Left renal cortex interstitium (tissue), 4 donors: ENCODE measurements at regions not wholly inside any gene's neighbourhood (a gene's known extent, or its start where the extent isn't known, plus 50 kb on each side); places are given as distances from the start of the nearest gene placed in this dataset.
"Not testable (repeated sequence)": the region's sequence is repeated elsewhere in the genome, so short reads cannot be mapped to it uniquely, and the experiment has no call there.

Experiments used
- DNase-seq, 4 donors: peaks; one replicate each; pipeline ENCODE4 v3.0.0-alpha.2; 2013; ENCODE audit warnings: low read depth in 4 of 4, low spot score in 2 of 4, missing footprints in 1 of 4

GRCh38 chr3:66836363-66837152, 161.5 kb upstream of the KBTBD8 start:
- DNase-seq = no peak

GRCh38 chr3:66838704-66839103, 159.4 kb upstream of the KBTBD8 start:
- DNase-seq = no peak

GRCh38 chr3:66839508-66839907, 158.6 kb upstream of the KBTBD8 start:
- DNase-seq = no peak

GRCh38 chr3:66842761-66843464, 155.2 kb upstream of the KBTBD8 start:
- DNase-seq = not testable (repeated sequence)

- no peak for DNase-seq
Measured at GRCh38 chr3:66851894-66852613, 146.1 kb upstream of the KBTBD8 start.

GRCh38 chr3:66854601-66855151, 143.4 kb upstream of the KBTBD8 start:
- DNase-seq = no peak

GRCh38 chr3:66856533-66856932, 141.6 kb upstream of the KBTBD8 start:
- DNase-seq = no peak

- DNase-seq = no peak
Measured at GRCh38 chr3:66858656-66859381, 139.3 kb upstream of the KBTBD8 start.

- DNase-seq = no peak
Measured at GRCh38 chr3:66860771-66861170, 137.3 kb upstream of the KBTBD8 start.

- DNase-seq = peak in 1 of 4 donors; percentile 9
Measured at GRCh38 chr3:66863205-66864111, 134.6 kb upstream of the KBTBD8 start.

- no peak for DNase-seq
Measured at GRCh38 chr3:66884659-66885058, 113.4 kb upstream of the KBTBD8 start.

- no peak for DNase-seq
Measured at GRCh38 chr3:66885326-66886000, 112.6 kb upstream of the KBTBD8 start.

GRCh38 chr3:66889750-66890494, 108.2 kb upstream of the KBTBD8 start:
- no peak for DNase-seq

- no peak for DNase-seq
Measured at GRCh38 chr3:66898155-66898554, 100.0 kb upstream of the KBTBD8 start.

- no peak for DNase-seq
Measured at GRCh38 chr3:66904336-66904735, 93.8 kb upstream of the KBTBD8 start.

GRCh38 chr3:66904831-66905493, 93.1 kb upstream of the KBTBD8 start:
- no peak for DNase-seq

GRCh38 chr3:66907136-66907535, 91.0 kb upstream of the KBTBD8 start:
- DNase-seq = no peak
